GM12873 (cell line): ENCODE measurements at regions not wholly inside any gene's neighbourhood (a gene's known extent, or its start where the extent isn't known, plus 50 kb on each side); places are given as distances from the start of the nearest gene placed in this dataset.

ENCODE experiments used
- TF ChIP-seq, protein P1 (sequence below): IDR thresholded peaks from 2 replicates; pipeline ENCODE4 v1.5.1; 2012; ENCODE audit warnings: low read depth, mild to moderate bottlenecking, moderate library complexity, low read length, control low read depth; ENCODE audit not compliant: insufficient read depth; ENCODE audit errors: missing control alignments

- TF ChIP-seq, protein P1, sequence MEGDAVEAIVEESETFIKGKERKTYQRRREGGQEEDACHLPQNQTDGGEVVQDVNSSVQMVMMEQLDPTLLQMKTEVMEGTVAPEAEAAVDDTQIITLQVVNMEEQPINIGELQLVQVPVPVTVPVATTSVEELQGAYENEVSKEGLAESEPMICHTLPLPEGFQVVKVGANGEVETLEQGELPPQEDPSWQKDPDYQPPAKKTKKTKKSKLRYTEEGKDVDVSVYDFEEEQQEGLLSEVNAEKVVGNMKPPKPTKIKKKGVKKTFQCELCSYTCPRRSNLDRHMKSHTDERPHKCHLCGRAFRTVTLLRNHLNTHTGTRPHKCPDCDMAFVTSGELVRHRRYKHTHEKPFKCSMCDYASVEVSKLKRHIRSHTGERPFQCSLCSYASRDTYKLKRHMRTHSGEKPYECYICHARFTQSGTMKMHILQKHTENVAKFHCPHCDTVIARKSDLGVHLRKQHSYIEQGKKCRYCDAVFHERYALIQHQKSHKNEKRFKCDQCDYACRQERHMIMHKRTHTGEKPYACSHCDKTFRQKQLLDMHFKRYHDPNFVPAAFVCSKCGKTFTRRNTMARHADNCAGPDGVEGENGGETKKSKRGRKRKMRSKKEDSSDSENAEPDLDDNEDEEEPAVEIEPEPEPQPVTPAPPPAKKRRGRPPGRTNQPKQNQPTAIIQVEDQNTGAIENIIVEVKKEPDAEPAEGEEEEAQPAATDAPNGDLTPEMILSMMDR: no peak
Observed at GRCh38 chr9:110123341-110124095, 84.4 kb downstream of the C9orf152 start.

- TF ChIP-seq, protein P1: no peak
Observed at GRCh38 chr9:110124439-110124838, 83.5 kb downstream of the C9orf152 start.

DNA sequence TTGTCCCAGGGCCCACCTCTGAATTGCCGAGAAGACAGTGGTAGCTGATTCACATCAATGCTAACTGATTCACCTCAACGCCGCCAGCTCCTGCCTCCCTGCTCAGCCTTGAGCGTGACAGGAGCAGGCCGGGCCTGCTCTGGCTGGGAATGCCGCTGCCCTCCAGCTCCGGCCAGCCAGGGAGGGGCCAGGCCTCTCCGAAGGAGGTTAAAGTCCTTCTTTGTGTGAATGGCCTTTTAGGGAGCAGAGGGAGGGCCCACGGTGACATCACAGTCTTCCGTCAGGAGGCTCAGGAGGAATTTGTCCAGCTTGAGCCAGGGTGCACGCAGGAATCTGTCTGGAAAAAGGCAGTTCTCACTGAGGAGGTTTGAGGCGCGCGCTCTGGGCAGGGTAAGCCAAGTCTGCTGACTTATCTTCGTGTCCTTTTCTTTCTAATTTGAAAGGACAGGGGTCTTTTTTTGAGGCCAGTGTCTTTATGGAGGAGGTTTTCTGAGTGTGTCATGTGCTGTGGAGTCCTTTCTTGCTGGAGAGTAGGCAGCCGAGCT, 82.7 kb downstream of the C9orf152 start:
- TF ChIP-seq, protein P1: no peak

DNA sequence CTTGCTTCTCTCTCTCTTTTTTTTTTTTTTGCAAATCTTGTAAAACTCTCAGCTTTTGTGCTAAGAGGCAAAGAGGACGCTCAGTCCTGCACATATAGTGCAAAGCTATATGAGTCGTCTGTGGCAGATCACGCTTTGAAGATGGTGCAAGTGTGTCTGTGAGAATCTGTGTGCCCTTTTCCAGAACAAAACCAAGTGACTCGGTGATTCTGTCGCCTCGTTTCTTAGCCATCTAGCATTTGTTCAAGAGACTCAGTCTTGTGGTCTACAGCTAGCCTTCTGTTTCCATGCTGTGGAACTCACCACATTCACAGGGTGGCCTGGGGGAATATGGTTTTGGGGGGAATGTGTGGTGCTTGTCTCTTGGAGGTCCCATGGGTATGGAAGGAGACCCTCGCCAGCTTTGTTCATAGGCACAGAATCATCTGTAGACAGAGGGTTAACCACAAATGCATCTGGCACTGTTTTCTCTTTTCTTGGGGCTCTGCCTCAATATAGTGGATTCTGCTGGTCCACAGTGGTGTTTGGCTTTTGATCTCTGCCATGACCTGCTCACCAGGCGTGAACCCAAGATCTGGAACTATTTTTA, 82.1 kb downstream of the C9orf152 start:
- TF ChIP-seq, protein P1: no peak

- TF ChIP-seq, protein P1: no peak
Observed at GRCh38 chr9:110126499-110126941, 81.4 kb downstream of the C9orf152 start.

- TF ChIP-seq, protein P1: no peak
Observed at GRCh38 chr9:110126986-110127864, 80.7 kb downstream of the C9orf152 start.
